HG03064 (cell line): ENCODE measurements at regions not wholly inside any gene's neighbourhood (a gene's known extent, or its start where the extent isn't known, plus 50 kb on each side); places are given as distances from the start of the nearest gene placed in this dataset.
A peak's percentile ranks its signal among the peaks of the same experiment; 100 is the strongest.
"Not testable (repeated sequence)": the region's sequence is repeated elsewhere in the genome, so short reads cannot be mapped to it uniquely, and the experiment has no call there.

Experiments used
- ATAC-seq: cut with Tn5 transposase; IDR thresholded peaks from one replicate; pipeline ENCODE4 v1.9.1; 2021; ENCODE audit warnings: low read depth; ENCODE audit not compliant: unreplicated experiment

- ATAC-seq: no peak
Measured at GRCh38 chr2:145524303-145524702, 1004.4 kb upstream of the ZEB2 start.

- not testable (repeated sequence) for ATAC-seq
Measured at GRCh38 chr2:145519254-145519653, 999.3 kb upstream of the ZEB2 start.

GRCh38 chr2:145511946-145512345 is 992.0 kb upstream of the ZEB2 start:
- no peak for ATAC-seq

- ATAC-seq: no peak
Measured at GRCh38 chr2:145503511-145503910, 983.6 kb upstream of the ZEB2 start.

- no peak for ATAC-seq
Measured at GRCh38 chr2:145501920-145502319, 982.0 kb upstream of the ZEB2 start.

- no peak for ATAC-seq
Measured at GRCh38 chr2:145495590-145495989, 975.7 kb upstream of the ZEB2 start.

GRCh38 chr2:145494441-145494840 is 974.5 kb upstream of the ZEB2 start:
- no peak for ATAC-seq

- ATAC-seq: no peak
Measured at GRCh38 chr2:145488571-145488970, 968.7 kb upstream of the ZEB2 start.

GRCh38 chr2:145484448-145485097 is 964.7 kb upstream of the ZEB2 start:
- ATAC-seq: no peak

- ATAC-seq: no peak
Measured at GRCh38 chr2:145483854-145484253, 963.9 kb upstream of the ZEB2 start.

- no peak for ATAC-seq
Measured at GRCh38 chr2:145481334-145481922, 961.5 kb upstream of the ZEB2 start.

- ATAC-seq: no peak
Measured at GRCh38 chr2:145464866-145465265, 944.9 kb upstream of the ZEB2 start.

GRCh38 chr2:145460112-145460511 is 940.2 kb upstream of the ZEB2 start:
- ATAC-seq: no peak

- no peak for ATAC-seq
Measured at GRCh38 chr2:145431181-145431951, 911.4 kb upstream of the ZEB2 start.

- ATAC-seq: no peak
Measured at GRCh38 chr2:145423809-145424208, 903.9 kb upstream of the ZEB2 start.

GRCh38 chr2:145422576-145422975 is 902.7 kb upstream of the ZEB2 start:
- no peak for ATAC-seq

GRCh38 chr2:145421841-145422240 is 901.9 kb upstream of the ZEB2 start:
- ATAC-seq: no peak

GRCh38 chr2:145416640-145417039 is 896.7 kb upstream of the ZEB2 start:
- no peak for ATAC-seq

GRCh38 chr2:145415151-145415550 is 895.2 kb upstream of the ZEB2 start:
- no peak for ATAC-seq

GRCh38 chr2:145413261-145414030 is 893.5 kb upstream of the ZEB2 start:
- no peak for ATAC-seq

GRCh38 chr2:145412155-145412554 is 892.2 kb upstream of the ZEB2 start:
- ATAC-seq: peak; percentile 31
